ENCODE measurements at regions not wholly inside any gene's neighbourhood (a gene's known extent, or its start where the extent isn't known, plus 50 kb on each side); places are given as distances from the start of the nearest gene placed in this dataset.
A peak's percentile ranks its signal among the peaks of the same experiment; 100 is the strongest.

GRCh38 chr2:235330775-235331451 lies 162.9 kb upstream of the AGAP1 start:
- CTCF ChIA-PET, result no interaction called here
- peaks cover 0 to 7% (median 4%) of the 10 kb centered on the region in 3 donors for H3K9me3 Mint-ChIP-seq
- 81% methylated on average over 8 of the region's 11 CpGs for WGBS (ENCODE audit: insufficient coverage)
- no peak for ATAC-seq (replicated peaks in 1 of 4)
- no peaks in the 10 kb centered on the region for H3K9me3 ChIP-seq
- H3K4me3 Mint-ChIP-seq, result no peak overlapping the region
- no peaks in the 10 kb centered on the region for H3K4me1 ChIP-seq (ENCODE audit: control insufficient read depth in 1 of 2, extremely low read depth in 1 of 2, insufficient read depth in 2 of 2, low read length in 2 of 2)
- H3K4me3 ChIP-seq (ENCODE audit: control insufficient read depth in 1 of 2, extremely low read depth in 1 of 2, low read length in 1 of 2), result no peak overlapping the region
- H3K36me3 Mint-ChIP-seq, result no peaks in the 10 kb centered on the region
- POLR2A ChIA-PET, result no interaction called here
- no peaks in the 10 kb centered on the region for H3K36me3 ChIP-seq (ENCODE audit: control insufficient read depth in 2 of 2, extremely low read depth in 1 of 2, insufficient read depth in 1 of 2, low read length in 1 of 2)
- H3K27me3 ChIP-seq (replicated peaks in 1 of 2; ENCODE audit: control insufficient read depth in 2 of 2, extremely low read depth in 1 of 2, insufficient read depth in 2 of 2, low read length in 1 of 2), result peaks cover 0 to 20% of the 10 kb centered on the region in 2 experiments
- H3K27me3 Mint-ChIP-seq, result peaks cover 18 to 26% of the 10 kb centered on the region in 2 donors
- no peak overlapping the region for H3K27ac Mint-ChIP-seq
- no peaks in the 10 kb centered on the region for H3K4me1 Mint-ChIP-seq
- no peak overlapping the region for H3K27ac ChIP-seq (ENCODE audit: low read length)
- no peak for DNase-seq

- Mint-ChIP-seq H3K36me3 (no peaks in the 10 kb centered on the region), H3K9me3 (peaks cover 2 to 7% (median 4%) of the 10 kb centered on the region in 3 donors), H3K4me1 (no peaks in the 10 kb centered on the region), H3K4me3 (no peak overlapping the region), H3K27me3 (peaks cover 18 to 26% of the 10 kb centered on the region in 2 donors), H3K27ac (no peak overlapping the region)
- 60% methylated on average over 2 of the region's 5 CpGs for WGBS (ENCODE audit: insufficient coverage)
- Histone ChIP-seq H3K4me3 (ENCODE audit: control insufficient read depth in 1 of 2, extremely low read depth in 1 of 2, low read length in 1 of 2) (no peak overlapping the region), H3K27ac (ENCODE audit: low read length) (no peak overlapping the region), H3K27me3 (replicated peaks in 1 of 2; ENCODE audit: control insufficient read depth in 2 of 2, extremely low read depth in 1 of 2, insufficient read depth in 2 of 2, low read length in 1 of 2) (peaks cover 0 to 17% of the 10 kb centered on the region in 2 experiments), H3K36me3 (ENCODE audit: control insufficient read depth in 2 of 2, extremely low read depth in 1 of 2, insufficient read depth in 1 of 2, low read length in 1 of 2) (no peaks in the 10 kb centered on the region), H3K9me3 (no peaks in the 10 kb centered on the region), H3K4me1 (ENCODE audit: control insufficient read depth in 1 of 2, extremely low read depth in 1 of 2, insufficient read depth in 2 of 2, low read length in 2 of 2) (no peaks in the 10 kb centered on the region)
- DNase-seq (no peak), ATAC-seq (replicated peaks in 1 of 4) (no peak)
- POLR2A ChIA-PET, result no interaction called here
- CTCF ChIA-PET, result no interaction called here
These were observed 161.5 kb upstream of the AGAP1 start for GRCh38 chr2:235332240-235332890.

DNA sequence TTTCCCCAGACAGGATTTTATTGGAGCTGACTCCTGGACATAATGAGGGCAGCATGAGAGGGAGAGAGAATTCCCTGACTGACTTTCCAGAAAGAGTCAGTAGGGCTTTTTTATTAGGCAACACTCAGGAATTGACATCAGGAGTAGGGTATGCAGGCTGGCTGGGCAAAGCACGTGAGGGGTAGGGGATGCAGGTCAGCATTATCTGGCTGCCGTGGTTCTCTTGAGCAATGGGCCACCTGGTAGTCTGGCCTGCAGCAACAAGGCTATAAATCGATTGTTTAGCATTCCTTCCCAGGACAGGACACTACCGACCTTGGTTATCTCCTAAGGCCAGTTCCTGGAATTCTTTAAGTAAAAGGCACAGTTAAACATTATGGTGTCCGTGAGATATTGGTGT lies 160.8 kb upstream of the AGAP1 start:
- H3K9me3 Mint-ChIP-seq, result peaks cover 7 to 11% (median 8%) of the 10 kb centered on the region in 3 donors
- no peaks in the 10 kb centered on the region for H3K36me3 ChIP-seq (ENCODE audit: control insufficient read depth in 2 of 2, extremely low read depth in 1 of 2, insufficient read depth in 1 of 2, low read length in 1 of 2)
- CTCF ChIA-PET, result no interaction called here
- no peaks in the 10 kb centered on the region for H3K36me3 Mint-ChIP-seq
- no peak overlapping the region for H3K27ac ChIP-seq (ENCODE audit: low read length)
- H3K4me3 ChIP-seq (ENCODE audit: control insufficient read depth in 1 of 2, extremely low read depth in 1 of 2, low read length in 1 of 2), result no peak overlapping the region
- POLR2A ChIA-PET, result no interaction called here
- H3K4me3 Mint-ChIP-seq, result no peak overlapping the region
- no peaks in the 10 kb centered on the region for H3K9me3 ChIP-seq
- no peak for ATAC-seq (replicated peaks in 1 of 4)
- H3K4me1 ChIP-seq (ENCODE audit: control insufficient read depth in 1 of 2, extremely low read depth in 1 of 2, insufficient read depth in 2 of 2, low read length in 2 of 2), result no peaks in the 10 kb centered on the region
- H3K4me1 Mint-ChIP-seq, result no peaks in the 10 kb centered on the region
- H3K27me3 ChIP-seq (replicated peaks in 1 of 2; ENCODE audit: control insufficient read depth in 2 of 2, extremely low read depth in 1 of 2, insufficient read depth in 2 of 2, low read length in 1 of 2), result peaks cover 0 to 17% of the 10 kb centered on the region in 2 experiments
- peaks cover 18 to 26% of the 10 kb centered on the region in 2 donors for H3K27me3 Mint-ChIP-seq
- no peak overlapping the region for H3K27ac Mint-ChIP-seq
- no peak for DNase-seq
- WGBS (ENCODE audit: insufficient coverage), result 45% methylated on average over 4 of the region's 5 CpGs

GRCh38 chr2:235334179-235334578 lies 159.7 kb upstream of the AGAP1 start:
- Histone ChIP-seq H3K27ac (ENCODE audit: low read length) (no peak overlapping the region), H3K4me3 (ENCODE audit: control insufficient read depth in 1 of 2, extremely low read depth in 1 of 2, low read length in 1 of 2) (no peak overlapping the region), H3K36me3 (ENCODE audit: control insufficient read depth in 2 of 2, extremely low read depth in 1 of 2, insufficient read depth in 1 of 2, low read length in 1 of 2) (no peaks in the 10 kb centered on the region), H3K27me3 (replicated peaks in 1 of 2; ENCODE audit: control insufficient read depth in 2 of 2, extremely low read depth in 1 of 2, insufficient read depth in 2 of 2, low read length in 1 of 2) (peaks cover 0 to 17% of the 10 kb centered on the region in 2 experiments), H3K4me1 (ENCODE audit: control insufficient read depth in 1 of 2, extremely low read depth in 1 of 2, insufficient read depth in 2 of 2, low read length in 2 of 2) (no peaks in the 10 kb centered on the region), H3K9me3 (no peaks in the 10 kb centered on the region)
- H3K9me3 Mint-ChIP-seq, result peaks cover 12 to 15% (median 13%) of the 10 kb centered on the region in 3 donors
- H3K4me3 Mint-ChIP-seq, result no peak overlapping the region
- WGBS (ENCODE audit: insufficient coverage), result 62% methylated on average over 3 of the region's 4 CpGs
- no peaks in the 10 kb centered on the region for H3K4me1 Mint-ChIP-seq
- ATAC-seq (replicated peaks in 1 of 4), result no peak
- POLR2A ChIA-PET, result no interaction called here
- no peak overlapping the region for H3K27ac Mint-ChIP-seq
- CTCF ChIA-PET, result no interaction called here
- H3K27me3 Mint-ChIP-seq, result peaks cover 14 to 26% of the 10 kb centered on the region in 2 donors
- H3K36me3 Mint-ChIP-seq, result no peaks in the 10 kb centered on the region
- DNase-seq, result no peak

DNA sequence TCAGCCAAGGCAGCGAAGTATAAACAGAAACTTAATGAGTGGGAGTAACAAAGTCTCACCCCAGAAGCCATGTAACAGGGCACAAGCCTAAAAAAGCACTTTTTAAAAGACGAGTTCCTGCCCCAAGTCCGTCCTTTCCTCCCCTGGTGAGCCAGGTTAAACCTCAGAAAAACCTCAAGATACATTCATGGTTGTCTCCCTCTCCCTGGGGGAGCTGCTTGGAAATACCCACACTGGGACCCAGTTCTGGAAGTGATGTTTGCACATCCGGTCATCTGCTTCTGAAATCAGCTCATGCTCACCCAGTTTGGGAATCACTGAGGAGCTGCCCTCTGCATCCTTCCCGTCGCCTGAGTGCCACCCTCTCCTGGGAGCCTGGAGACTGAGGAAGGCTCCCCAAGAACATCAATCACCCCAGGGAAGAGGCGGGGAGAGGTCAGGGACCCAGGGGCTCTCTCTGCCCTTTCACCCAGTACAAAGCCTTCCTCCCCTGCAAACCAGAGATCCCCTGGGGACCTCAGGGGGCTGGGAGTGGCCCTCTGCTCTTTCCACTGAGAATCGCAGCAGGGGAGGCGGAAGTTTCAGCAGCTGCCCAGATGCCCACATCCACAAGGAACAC lies 150.6 kb upstream of the AGAP1 start:
- H3K36me3 ChIP-seq (ENCODE audit: control insufficient read depth in 2 of 2, extremely low read depth in 1 of 2, insufficient read depth in 1 of 2, low read length in 1 of 2), result no peaks in the 10 kb centered on the region
- ATAC-seq (replicated peaks in 1 of 4), result no peak
- no peaks in the 10 kb centered on the region for H3K9me3 ChIP-seq
- peaks cover 0 to 8% of the 10 kb centered on the region in 2 donors for H3K27me3 Mint-ChIP-seq
- ChIA-PET POLR2A (no interaction called here), CTCF (no interaction called here)
- no peak overlapping the region for H3K27ac Mint-ChIP-seq
- H3K36me3 Mint-ChIP-seq, result no peaks in the 10 kb centered on the region
- H3K9me3 Mint-ChIP-seq, result peaks cover 0 to 9% (median 4%) of the 10 kb centered on the region in 3 donors
- 73% methylated on average over 6 of the region's 9 CpGs for WGBS (ENCODE audit: insufficient coverage)
- no peaks in the 10 kb centered on the region for H3K4me1 ChIP-seq (ENCODE audit: control insufficient read depth in 1 of 2, extremely low read depth in 1 of 2, insufficient read depth in 2 of 2, low read length in 2 of 2)
- H3K4me3 ChIP-seq (ENCODE audit: control insufficient read depth in 1 of 2, extremely low read depth in 1 of 2, low read length in 1 of 2), result no peak overlapping the region
- no peak overlapping the region for H3K4me3 Mint-ChIP-seq
- DNase-seq, result no peak
- no peak overlapping the region for H3K27ac ChIP-seq (ENCODE audit: low read length)
- peaks cover 0 to 21% of the 10 kb centered on the region in 2 experiments for H3K27me3 ChIP-seq (replicated peaks in 1 of 2; ENCODE audit: control insufficient read depth in 2 of 2, extremely low read depth in 1 of 2, insufficient read depth in 2 of 2, low read length in 1 of 2)
- no peaks in the 10 kb centered on the region for H3K4me1 Mint-ChIP-seq

DNA sequence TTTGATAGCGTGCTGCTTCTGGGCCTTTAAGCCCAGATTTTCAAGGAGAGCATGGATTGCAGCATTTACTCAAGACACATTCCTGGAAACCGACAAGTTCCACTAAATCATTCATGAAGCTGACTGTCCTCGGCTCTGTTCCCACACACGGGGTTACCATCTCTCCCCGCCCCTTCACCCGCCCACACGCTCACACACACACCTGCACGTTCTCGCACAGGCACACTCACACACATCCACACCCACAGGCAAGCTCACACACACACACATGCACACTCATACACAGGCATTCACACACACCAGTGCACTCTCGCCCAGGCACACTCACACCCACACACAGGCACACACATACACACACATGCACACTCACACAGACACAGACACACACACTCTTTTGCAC lies 150.0 kb upstream of the AGAP1 start:
- POLR2A ChIA-PET, result no interaction called here

More for the DNA sequence above, 150.0 kb upstream of the AGAP1 start:
- Histone ChIP-seq H3K27ac (ENCODE audit: low read length) (no peak overlapping the region), H3K9me3 (no peaks in the 10 kb centered on the region), H3K36me3 (ENCODE audit: control insufficient read depth in 2 of 2, extremely low read depth in 1 of 2, insufficient read depth in 1 of 2, low read length in 1 of 2) (no peaks in the 10 kb centered on the region), H3K4me3 (ENCODE audit: control insufficient read depth in 1 of 2, extremely low read depth in 1 of 2, low read length in 1 of 2) (no peak overlapping the region), H3K4me1 (ENCODE audit: control insufficient read depth in 1 of 2, extremely low read depth in 1 of 2, insufficient read depth in 2 of 2, low read length in 2 of 2) (no peaks in the 10 kb centered on the region), H3K27me3 (replicated peaks in 1 of 2; ENCODE audit: control insufficient read depth in 2 of 2, extremely low read depth in 1 of 2, insufficient read depth in 2 of 2, low read length in 1 of 2) (peaks cover 0 to 24% of the 10 kb centered on the region in 2 experiments)
- 77% methylated on average over 10 of the region's 10 CpGs for WGBS (ENCODE audit: insufficient coverage)
- no peak overlapping the region for H3K27ac Mint-ChIP-seq
- DNase-seq, result no peak
- no peaks in the 10 kb centered on the region for H3K36me3 Mint-ChIP-seq
- peaks cover 0 to 8% of the 10 kb centered on the region in 2 donors for H3K27me3 Mint-ChIP-seq
- CTCF ChIA-PET, result interaction anchor here in 1 of 2 donors (0.6 kb wide), 1 partner anchor 249 kb away, joined by 3 read pairs; no protein-coding TSS in a partner anchor
- ATAC-seq (replicated peaks in 1 of 4), result peak in 1 of 4 experiments; percentile 31
- no peak overlapping the region for H3K4me3 Mint-ChIP-seq
- peaks cover 0 to 4% (median 0%) of the 10 kb centered on the region in 3 donors for H3K9me3 Mint-ChIP-seq
- no peaks in the 10 kb centered on the region for H3K4me1 Mint-ChIP-seq
